GM12891 (cell line): ENCODE measurements at regions not wholly inside any gene's neighbourhood (a gene's known extent, or its start where the extent isn't known, plus 50 kb on each side); places are given as distances from the start of the nearest gene placed in this dataset.
"Not testable (repeated sequence)": the region's sequence is repeated elsewhere in the genome, so short reads cannot be mapped to it uniquely, and the experiment has no call there.

ENCODE experiments used
- PAX5 ChIP-seq: IDR thresholded peaks from 2 replicates; pipeline ENCODE4 v1.6.1; 2011; ENCODE audit warnings: low read length, moderate library complexity, mild to moderate bottlenecking; ENCODE audit not compliant: insufficient read depth, severe bottlenecking
- POLR2A ChIP-seq: IDR thresholded peaks from 2 replicates; pipeline ENCODE4 v1.6.1; 2011; ENCODE audit warnings: low read depth, low read length, control low read depth
- POLR2AphosphoS5 ChIP-seq: IDR thresholded peaks from 2 replicates; pipeline ENCODE4 v1.6.1; 2011; ENCODE audit warnings: low read depth, low read length, control low read depth
- POU2F2 ChIP-seq: IDR thresholded peaks from 2 replicates; pipeline ENCODE4 v1.6.1; 2011; ENCODE audit warnings: low read depth, mild to moderate bottlenecking, control low read depth, low read length, moderate library complexity
- SPI1 ChIP-seq: IDR thresholded peaks from 2 replicates; pipeline ENCODE4 v1.6.1; 2011; ENCODE audit warnings: low read depth, low read length, control low read depth
- TAF1 ChIP-seq: IDR thresholded peaks from 2 replicates; pipeline ENCODE4 v1.6.1; 2011; ENCODE audit warnings: low read depth, low read length, control low read depth

DNA sequence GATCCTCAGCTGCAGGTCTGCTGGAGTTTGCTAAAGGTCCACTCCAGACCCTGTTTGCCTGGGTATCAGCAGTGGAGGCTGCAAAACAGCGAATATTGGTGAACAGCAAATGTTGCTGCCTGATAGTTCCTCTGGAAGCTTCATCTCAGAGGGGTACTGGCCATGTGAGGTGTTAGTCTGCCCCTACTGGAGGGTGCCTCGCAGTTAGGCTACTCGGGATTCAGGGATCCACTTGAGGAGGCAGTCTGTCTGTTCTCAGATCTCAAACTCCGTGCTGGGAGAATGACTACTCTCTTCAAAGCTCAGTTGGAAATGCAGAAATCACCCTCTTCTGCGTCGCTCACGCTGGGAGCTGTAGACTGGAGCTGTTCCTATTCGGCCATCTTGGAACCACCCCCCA, 362.7 kb downstream of the ACTR3B start:
- TF ChIP-seq POLR2A, POLR2AphosphoS5, TAF1, SPI1, PAX5, POU2F2: not testable (repeated sequence)
